Coronary artery (tissue), 2 donors: ENCODE measurements at regions not wholly inside any gene's neighbourhood (a gene's known extent, or its start where the extent isn't known, plus 50 kb on each side); places are given as distances from the start of the nearest gene placed in this dataset.

Source experiments
- DNase-seq: peaks from one replicate; pipeline ENCODE4 v3.0.0-alpha.2; 2017; ENCODE audit warnings: low spot score
- H3K27ac ChIP-seq, 2 donors: fragments of 200-600 bp; sonication (generic); one replicate each; pipeline ENCODE4 v1.5.1; 2016 to 2019
- H3K4me3 ChIP-seq: fragments of 200-600 bp; sonication (generic); 2 replicates; pipeline ENCODE4 v1.5.1; 2016; ENCODE audit warnings: mild to moderate bottlenecking, moderate library complexity
- TF ChIP-seq, protein P1 (sequence below): fragments of 200-600 bp; sonication (generic); IDR thresholded peaks from one replicate; pipeline ENCODE4 v1.5.1; 2019; ENCODE audit warnings: antibody characterized with exemption

DNA sequence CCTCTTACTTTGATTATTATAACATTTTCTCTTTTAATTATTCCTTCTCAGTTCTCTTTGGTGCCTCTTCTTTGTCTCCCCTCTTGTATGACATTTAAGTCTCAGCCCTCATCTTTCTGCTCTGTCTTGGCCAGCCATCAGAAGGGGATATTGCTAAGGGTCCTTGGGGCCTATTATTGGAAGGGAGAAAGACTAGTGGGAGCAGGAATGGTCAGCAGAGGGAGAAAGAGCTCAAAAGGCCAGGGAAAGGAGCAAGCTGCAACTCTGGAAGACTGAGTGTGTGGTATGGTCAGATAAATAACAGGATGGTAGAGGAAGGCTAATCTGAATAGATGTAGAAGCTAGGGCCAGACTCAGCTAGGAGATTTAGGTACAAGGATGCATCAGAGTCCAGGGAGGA, 336.9 kb downstream of the TDRD3 start:
- Histone ChIP-seq H3K27ac (no peak overlapping the region), H3K4me3 (no peak overlapping the region)
- DNase-seq, result no peak
- TF ChIP-seq, protein P1, sequence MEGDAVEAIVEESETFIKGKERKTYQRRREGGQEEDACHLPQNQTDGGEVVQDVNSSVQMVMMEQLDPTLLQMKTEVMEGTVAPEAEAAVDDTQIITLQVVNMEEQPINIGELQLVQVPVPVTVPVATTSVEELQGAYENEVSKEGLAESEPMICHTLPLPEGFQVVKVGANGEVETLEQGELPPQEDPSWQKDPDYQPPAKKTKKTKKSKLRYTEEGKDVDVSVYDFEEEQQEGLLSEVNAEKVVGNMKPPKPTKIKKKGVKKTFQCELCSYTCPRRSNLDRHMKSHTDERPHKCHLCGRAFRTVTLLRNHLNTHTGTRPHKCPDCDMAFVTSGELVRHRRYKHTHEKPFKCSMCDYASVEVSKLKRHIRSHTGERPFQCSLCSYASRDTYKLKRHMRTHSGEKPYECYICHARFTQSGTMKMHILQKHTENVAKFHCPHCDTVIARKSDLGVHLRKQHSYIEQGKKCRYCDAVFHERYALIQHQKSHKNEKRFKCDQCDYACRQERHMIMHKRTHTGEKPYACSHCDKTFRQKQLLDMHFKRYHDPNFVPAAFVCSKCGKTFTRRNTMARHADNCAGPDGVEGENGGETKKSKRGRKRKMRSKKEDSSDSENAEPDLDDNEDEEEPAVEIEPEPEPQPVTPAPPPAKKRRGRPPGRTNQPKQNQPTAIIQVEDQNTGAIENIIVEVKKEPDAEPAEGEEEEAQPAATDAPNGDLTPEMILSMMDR, result no peak

DNA sequence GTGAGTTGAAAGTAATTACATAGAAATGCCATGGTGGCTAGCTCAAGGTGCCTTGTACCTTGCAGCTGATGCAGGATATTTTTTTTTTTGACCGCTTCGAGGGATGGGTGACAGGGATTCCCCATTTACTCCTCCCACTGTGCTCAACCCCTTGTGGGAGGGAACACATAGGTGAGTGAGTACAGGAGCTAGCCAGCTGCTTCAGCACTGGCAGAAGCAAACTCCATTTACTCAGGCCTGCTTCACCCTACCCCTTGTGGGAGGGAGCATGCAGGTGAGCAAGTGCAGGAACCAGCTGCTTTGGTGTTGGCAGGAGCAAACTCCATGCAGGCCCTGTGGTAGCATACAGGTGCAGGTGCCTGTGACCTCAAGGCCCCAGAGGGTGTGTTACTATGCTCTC, 330.1 kb downstream of the TDRD3 start:
- H3K4me3 ChIP-seq, result no peak overlapping the region
- H3K27ac ChIP-seq, result no peak overlapping the region
- TF ChIP-seq, protein P1, result no peak
- no peak for DNase-seq

DNA sequence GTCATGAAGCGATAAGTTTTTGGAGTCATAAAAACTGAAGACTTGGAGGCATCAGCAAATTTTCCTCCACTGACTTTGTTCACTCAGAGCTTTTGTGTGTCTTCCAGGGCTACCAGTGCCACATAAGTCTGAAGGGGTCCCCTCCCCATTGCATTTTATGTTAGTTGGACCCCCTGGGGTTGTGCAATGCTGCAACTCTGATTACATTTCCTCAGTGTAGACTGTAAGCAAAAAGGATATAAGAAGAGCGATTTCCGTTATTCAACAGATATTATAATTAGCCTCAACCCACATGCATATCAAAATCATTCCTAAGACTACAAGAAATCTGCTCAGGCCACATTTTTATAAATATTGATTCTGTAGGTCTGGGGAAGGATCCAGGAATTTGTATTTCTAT, 324.0 kb downstream of the TDRD3 start:
- TF ChIP-seq, protein P1, result no peak
- H3K4me3 ChIP-seq, result no peak overlapping the region
- H3K27ac ChIP-seq, result no peak overlapping the region
- no peak for DNase-seq

DNA sequence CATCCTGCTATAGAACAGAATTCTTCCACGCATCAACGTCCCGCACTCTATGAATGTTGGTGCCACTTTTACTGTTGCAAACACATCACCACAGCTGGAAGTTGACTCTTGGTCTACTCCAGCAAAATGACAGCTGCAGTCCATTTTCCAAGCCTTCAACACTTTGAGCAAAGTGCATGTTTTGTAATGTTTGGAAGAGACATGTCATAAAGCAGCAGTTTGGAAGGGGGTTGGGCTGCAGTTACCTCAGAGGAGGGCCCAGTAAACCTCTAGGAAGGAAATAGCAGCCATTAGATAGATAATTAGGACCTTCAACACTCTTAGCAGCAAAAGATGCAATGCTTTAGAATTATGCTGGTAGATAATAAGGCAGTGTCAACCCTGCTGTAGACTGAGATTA, 323.6 kb downstream of the TDRD3 start:
- DNase-seq, result no peak
- TF ChIP-seq, protein P1, result no peak
- H3K4me3 ChIP-seq, result no peak overlapping the region
- H3K27ac ChIP-seq, result no peak overlapping the region

DNA sequence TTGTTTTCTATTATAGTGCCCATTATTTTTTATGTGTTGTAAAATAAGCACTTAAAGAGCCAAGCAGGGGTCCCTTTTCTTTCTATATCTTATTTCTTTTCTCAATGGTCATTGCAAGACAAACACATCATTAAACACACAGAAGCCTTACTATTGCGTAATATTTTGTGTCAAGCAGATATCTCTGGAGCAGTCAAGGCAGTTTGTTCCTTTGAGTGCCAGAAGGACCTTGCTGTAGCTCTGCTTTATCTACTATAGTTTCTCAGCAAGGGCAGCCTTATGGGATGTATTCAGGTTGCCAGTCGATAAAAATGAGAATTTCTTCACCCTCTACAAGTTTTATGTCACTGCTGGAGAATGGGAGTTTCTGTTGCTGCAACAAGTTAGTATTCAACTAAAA, 319.3 kb downstream of the TDRD3 start:
- no peak overlapping the region for H3K27ac ChIP-seq
- DNase-seq, result no peak
- no peak overlapping the region for H3K4me3 ChIP-seq
- TF ChIP-seq, protein P1, result no peak

DNA sequence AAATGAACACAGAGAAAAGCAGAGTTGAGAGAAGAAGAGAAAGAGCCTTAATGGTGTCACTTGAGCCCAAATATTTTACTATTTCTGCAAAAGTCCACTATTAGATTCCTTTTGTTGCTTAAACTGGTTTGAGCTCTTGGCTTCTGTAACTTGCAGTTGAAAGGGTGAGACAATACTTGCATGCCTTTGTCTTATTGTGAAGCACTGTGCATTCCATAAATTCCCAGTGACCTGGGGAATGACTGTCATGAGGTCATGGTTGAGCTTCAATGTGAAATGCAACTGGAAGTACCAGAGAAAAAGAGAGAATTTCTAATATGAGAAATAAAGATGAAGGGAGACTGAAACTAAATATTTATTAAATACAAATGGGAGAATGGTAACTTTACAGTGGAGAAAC, 310.9 kb downstream of the TDRD3 start:
- Histone ChIP-seq H3K27ac (no peak overlapping the region), H3K4me3 (no peak overlapping the region)
- no peak for DNase-seq
- TF ChIP-seq, protein P1, result no peak

DNA sequence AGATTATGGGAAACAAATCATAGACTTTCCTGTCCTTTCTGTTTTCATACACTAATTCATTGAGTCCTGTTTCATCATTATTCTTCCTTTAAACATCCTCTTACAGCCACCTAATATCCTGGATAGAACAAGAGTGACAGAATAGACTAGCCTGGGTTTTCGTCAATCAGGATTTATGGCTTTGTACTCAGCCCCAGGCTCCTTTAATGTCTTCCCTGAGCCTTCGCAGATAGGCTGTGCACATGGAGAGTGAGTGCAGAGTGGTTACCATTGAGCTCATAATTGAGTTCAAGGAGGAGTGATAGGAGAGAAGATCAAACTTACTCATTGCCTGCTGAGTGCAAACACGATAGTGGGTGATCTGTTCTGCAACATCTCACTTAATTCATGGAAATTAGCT, 304.9 kb downstream of the TDRD3 start:
- Histone ChIP-seq H3K4me3 (no peak overlapping the region), H3K27ac (no peak overlapping the region)
- TF ChIP-seq, protein P1, result no peak
- no peak for DNase-seq
